GM10248 (cell line): ENCODE measurements at regions not wholly inside any gene's neighbourhood (a gene's known extent, or its start where the extent isn't known, plus 50 kb on each side); places are given as distances from the start of the nearest gene placed in this dataset.
A peak's percentile ranks its signal among the peaks of the same experiment; 100 is the strongest.

Experiments
- CTCF ChIA-PET: fragments of 300-600 bp; sonication (Branson Sonifier 250); formaldehyde crosslinking; extraction: SDS; loops from one replicate; lab custom pipeline; 2021; ENCODE audit warnings: antibody characterized with exemption; lab: Yijun Ruan, JAX
- POLR2A ChIA-PET: fragments of 350-650 bp; sonication (Branson Sonifier 250); formaldehyde crosslinking; extraction: SDS; loops from one replicate; lab custom pipeline; 2020; ENCODE audit warnings: antibody characterized with exemption; lab: Yijun Ruan, JAX
- DNase-seq: peaks from one replicate; pipeline ENCODE4 v3.0.0; 2012; ENCODE audit errors: extremely low spot score
- TF ChIP-seq, protein P1 (sequence below): IDR thresholded peaks from 2 replicates; pipeline ENCODE4 v1.5.1; 2012; ENCODE audit warnings: mild to moderate bottlenecking, low read depth; ENCODE audit errors: extremely low read depth, missing control alignments, control extremely low read depth

DNA sequence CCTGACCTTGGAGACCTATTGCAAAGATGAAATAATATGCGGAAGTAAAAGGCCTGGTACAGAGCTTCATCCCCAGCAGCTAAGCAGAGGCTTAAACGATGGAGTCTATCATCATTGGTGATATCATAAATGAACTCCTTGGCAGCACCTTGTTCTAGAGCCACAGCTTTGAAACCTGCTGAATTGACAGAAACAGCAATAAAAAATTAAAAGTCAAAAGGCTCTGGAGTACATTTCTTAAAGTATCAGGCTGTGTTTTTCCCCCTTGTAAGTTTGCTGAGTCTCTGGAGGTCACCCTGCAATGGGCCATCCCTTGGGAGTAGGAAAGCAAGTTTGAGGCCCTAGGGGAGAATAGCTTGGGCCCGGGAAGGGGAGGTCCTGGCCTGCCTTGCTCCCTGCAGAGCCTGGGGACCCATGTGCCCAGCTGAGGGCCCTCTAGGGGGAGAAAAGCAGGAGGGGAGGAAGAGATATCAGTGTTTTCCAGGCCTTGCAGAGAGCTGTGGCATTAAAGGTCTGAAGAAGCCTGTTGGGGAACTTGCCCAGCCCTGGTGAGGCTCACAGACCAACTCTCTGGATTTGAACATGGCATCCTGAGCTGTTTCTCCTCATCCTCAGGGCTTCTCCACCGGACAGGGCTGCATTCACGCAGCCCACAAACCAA lies 416.1 kb downstream of the ZNF536 start:
- ChIA-PET CTCF (interaction anchor here (1.7 kb wide), 1 partner anchor 11 kb away, joined by 5 read pairs; no protein-coding TSS in a partner anchor), POLR2A (no interaction called here)
- TF ChIP-seq, protein P1, sequence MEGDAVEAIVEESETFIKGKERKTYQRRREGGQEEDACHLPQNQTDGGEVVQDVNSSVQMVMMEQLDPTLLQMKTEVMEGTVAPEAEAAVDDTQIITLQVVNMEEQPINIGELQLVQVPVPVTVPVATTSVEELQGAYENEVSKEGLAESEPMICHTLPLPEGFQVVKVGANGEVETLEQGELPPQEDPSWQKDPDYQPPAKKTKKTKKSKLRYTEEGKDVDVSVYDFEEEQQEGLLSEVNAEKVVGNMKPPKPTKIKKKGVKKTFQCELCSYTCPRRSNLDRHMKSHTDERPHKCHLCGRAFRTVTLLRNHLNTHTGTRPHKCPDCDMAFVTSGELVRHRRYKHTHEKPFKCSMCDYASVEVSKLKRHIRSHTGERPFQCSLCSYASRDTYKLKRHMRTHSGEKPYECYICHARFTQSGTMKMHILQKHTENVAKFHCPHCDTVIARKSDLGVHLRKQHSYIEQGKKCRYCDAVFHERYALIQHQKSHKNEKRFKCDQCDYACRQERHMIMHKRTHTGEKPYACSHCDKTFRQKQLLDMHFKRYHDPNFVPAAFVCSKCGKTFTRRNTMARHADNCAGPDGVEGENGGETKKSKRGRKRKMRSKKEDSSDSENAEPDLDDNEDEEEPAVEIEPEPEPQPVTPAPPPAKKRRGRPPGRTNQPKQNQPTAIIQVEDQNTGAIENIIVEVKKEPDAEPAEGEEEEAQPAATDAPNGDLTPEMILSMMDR, result no peak
- DNase-seq, result no peak

DNA sequence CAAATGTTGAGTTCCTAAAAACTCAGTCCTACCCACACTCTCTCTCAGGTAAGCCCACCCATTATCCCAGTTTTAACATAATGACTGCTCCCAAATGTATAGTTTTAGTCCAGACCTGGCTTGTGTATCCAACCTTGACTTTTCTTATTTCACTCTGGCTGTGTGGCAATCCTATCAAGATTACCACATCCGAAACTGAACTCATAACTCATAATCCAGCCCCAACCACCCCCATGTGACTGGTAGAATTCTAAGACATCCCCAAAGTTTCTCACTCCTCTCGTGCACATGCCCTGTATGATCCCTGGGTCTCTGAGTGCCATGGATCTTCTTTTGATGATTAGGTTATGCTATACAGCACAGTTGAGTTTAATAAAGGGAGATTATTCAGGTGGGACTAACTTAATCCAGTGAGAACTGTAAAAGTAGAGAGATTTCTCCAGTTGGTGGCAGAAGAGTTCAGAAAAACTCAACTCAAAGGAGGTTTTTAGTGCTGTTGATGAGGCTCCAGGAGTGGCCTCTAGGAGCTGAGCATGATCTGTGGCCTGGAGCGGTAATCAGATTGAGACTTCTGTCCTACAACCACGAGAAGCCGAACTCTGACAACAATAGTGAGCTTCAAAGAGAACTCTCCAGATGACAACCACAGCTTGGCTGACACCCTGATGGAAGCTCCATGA lies 413.4 kb downstream of the ZNF536 start:
- no peak for DNase-seq
- TF ChIP-seq, protein P1, result no peak
- CTCF ChIA-PET, result interaction anchor here (0.7 to 4.6 kb wide), 6 partner anchors 10 to 1786 kb away, joined by 3 to 25 read pairs (median 4); no protein-coding TSS in a partner anchor
- POLR2A ChIA-PET, result no interaction called here

DNA sequence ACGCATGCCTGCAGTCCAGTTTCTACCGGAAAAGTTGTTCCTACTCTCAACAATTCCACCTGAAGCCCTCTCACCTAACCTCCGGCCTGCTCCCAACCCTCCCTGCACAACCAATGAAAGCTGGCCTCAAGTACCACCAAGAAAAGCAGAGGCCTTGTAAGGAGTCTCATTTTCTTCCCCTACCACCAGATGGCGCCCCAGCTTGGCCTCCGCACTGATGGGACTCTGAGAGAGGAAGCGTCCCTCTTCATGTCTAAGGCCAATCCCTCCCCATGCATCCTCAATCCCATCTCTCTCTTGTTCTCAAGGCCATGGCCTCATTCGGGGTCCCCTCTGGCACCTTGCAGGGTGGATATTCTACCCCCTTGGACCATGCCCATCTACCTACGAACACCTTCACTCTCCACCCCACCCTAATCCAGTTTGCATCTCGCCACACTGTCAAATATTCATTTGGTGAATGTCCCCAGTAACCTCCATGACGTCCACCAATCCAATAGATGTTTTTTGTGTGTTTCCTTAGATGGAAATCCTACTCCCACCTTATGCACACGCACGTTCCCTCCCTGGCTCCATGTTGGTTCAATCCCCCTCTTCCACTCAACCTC lies 412.8 kb downstream of the ZNF536 start:
- TF ChIP-seq, protein P1, result peak; percentile 32
- CTCF ChIA-PET, result interaction anchor here (1.0 to 4.6 kb wide), 7 partner anchors 8 to 1786 kb away, joined by 3 to 25 read pairs (median 4); no protein-coding TSS in a partner anchor
- POLR2A ChIA-PET, result no interaction called here
- DNase-seq, result peak; percentile 33

DNA sequence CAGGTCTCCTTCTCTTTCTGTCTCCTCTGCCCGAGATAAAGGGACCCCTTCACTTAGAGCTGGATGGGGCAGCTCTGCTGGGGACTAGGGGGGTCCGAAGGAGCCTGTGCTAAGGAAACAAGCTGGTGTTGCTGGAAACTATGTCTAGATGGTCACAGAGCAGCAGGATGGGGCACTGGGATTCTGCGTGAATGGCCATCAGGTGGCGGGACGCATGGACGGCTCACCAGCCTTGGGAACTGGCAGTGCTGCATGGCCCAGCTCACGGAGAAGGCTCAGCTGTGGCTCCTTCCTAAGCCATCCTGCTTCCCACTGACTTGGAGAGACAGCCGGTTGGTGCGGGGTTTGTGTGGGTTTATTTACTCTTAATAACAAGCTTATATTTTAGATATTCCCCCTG lies 411.8 kb downstream of the ZNF536 start:
- CTCF ChIA-PET, result interaction anchor here (0.8 to 4.6 kb wide), 7 partner anchors 8 to 1787 kb away, joined by 3 to 25 read pairs (median 4); no protein-coding TSS in a partner anchor
- TF ChIP-seq, protein P1, result no peak
- POLR2A ChIA-PET, result no interaction called here
- peak; percentile 1 for DNase-seq

DNA sequence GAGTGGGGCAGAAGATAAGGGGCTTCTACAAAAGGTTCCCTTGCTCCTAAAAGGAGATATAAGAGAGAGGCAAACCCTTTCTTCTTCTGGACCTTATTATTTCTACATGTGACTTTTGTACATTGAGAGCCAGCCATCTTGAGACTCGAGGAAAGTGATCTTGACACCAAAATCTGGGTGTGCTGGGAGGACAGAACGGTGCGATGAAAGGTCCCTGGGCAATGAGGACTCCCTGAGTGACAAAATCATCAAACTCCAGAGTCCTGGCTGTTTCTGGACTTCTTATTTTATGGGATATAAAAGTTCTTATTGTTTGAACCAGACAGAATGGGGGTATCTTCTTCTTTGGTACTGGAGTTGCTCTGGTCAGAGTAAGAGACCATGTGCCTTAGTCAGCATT lies 411.0 kb downstream of the ZNF536 start:
- TF ChIP-seq, protein P1, result no peak
- ChIA-PET POLR2A (no interaction called here), CTCF (interaction anchor here (4.6 kb wide), 1 partner anchor 1441 kb away, joined by 25 read pairs; no protein-coding TSS in a partner anchor)
- no peak for DNase-seq

DNA sequence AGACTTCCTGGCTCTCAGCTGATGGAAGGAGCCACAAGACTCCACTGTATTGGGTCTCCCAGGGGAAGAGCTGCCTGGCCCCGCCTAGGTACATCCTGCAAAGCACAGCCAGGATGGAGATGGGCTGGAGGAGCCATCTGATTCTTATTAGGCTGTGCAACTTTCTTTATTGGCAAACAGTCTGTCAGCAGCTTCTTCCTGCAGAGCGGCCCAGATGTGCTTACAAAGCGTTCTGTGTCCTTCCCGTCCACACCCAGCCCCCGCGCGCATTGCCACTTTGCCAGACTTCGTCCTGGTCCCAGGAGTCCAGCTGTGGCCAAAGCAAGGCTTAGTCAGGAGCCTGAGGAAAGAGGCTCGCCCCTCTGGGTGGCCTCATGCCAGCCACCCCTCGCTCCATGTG lies 409.3 kb downstream of the ZNF536 start:
- ChIA-PET CTCF (no interaction called here), POLR2A (no interaction called here)
- TF ChIP-seq, protein P1, result no peak
- DNase-seq, result no peak
